ENCODE measurements at regions not wholly inside any gene's neighbourhood (a gene's known extent, or its start where the extent isn't known, plus 50 kb on each side); places are given as distances from the start of the nearest gene placed in this dataset.

GRCh38 chrX:55907968-55908607 lies 190.5 kb downstream of the RRAGB start:
- intact Hi-C loops (cut with micrococcal nuclease), result loop anchor here (1.0 to 5.0 kb wide), 2 partner anchors 190 to 339 kb away; no protein-coding TSS in a partner anchor

More at GRCh38 chrX:55907968-55908607, 190.5 kb downstream of the RRAGB start:
- Histone ChIP-seq H3K27me3 (ENCODE audit: control insufficient read depth in 2 of 2, insufficient read depth in 2 of 2, low read length in 2 of 2) (no peaks in the 10 kb centered on the region), H3K4me3 (replicated peaks in 1 of 3; ENCODE audit: insufficient read depth in 1 of 3, low read depth in 1 of 3, low read length in 3 of 3) (peak overlapping the region; percentile 70 to 90 (median 86)), H4K20me1 (replicated peaks; ENCODE audit: control insufficient read depth, extremely low read depth, insufficient read depth, low read length) (no peaks in the 10 kb centered on the region), H3K9me1 (replicated peaks; ENCODE audit: control insufficient read depth, extremely low read depth, insufficient read depth, low read length) (no peaks in the 10 kb centered on the region), H3K79me2 (ENCODE audit: control insufficient read depth, insufficient read depth, low read length) (no peaks in the 10 kb centered on the region), H3K4me2 (ENCODE audit: insufficient read depth, low read length) (peak overlapping the region; percentile 88), H3K27ac (ENCODE audit: insufficient read depth, low read depth, low read length) (peak overlapping the region; percentile 17), H3K9ac (replicated peaks; ENCODE audit: extremely low read depth, insufficient read depth, low read length) (peak overlapping the region; percentile 67), H3K4me1 (ENCODE audit: control insufficient read depth, extremely low read depth, insufficient read depth, low read length) (no peaks in the 10 kb centered on the region), H3K36me3 (ENCODE audit: control insufficient read depth in 2 of 2, extremely low read depth in 1 of 2, insufficient read depth in 2 of 2, low read length in 2 of 2) (no peaks in the 10 kb centered on the region), H3K9me3 (replicated peaks; ENCODE audit: control insufficient read depth, insufficient read depth, low read length) (no peaks in the 10 kb centered on the region), H2AFZ (ENCODE audit: low read depth, low read length) (peak overlapping the region; percentile 96)
- POLR2A ChIA-PET, result interaction anchor here (0.8 kb wide), 1 partner anchor 419 kb away, joined by 3 read pairs; no protein-coding TSS in a partner anchor
- TF ChIP-seq CTCF (IDR thresholded peaks at IDR 0.05; ENCODE audit: extremely low read depth in 1 of 2, insufficient read depth in 1 of 2, low read depth in 1 of 2, low read length in 2 of 2) (peak; percentile 23 to 27), MYC (IDR thresholded peaks at IDR 0.05; ENCODE audit: low read depth, low read length) (no peak)
- CTCF ChIA-PET, result interaction anchor here (1.2 to 1.9 kb wide), 4 partner anchors 191 to 818 kb away, joined by 4 to 10 read pairs (median 7); partner anchors contain the start of genes MAGEH1, RRAGB and USP51
- FAIRE-seq (peak; percentile 12), DNase-seq (ENCODE audit: low read depth, low spot score) (peak; percentile 6)
- BruUV-seq (replicated peaks), result no TSS peak
- dilution Hi-C loops (cut with MboI; ENCODE audit: extremely low pct_ligation_motif_present, low sequenced_read_pairs), result no loop called here
